RWPE1 (cell line): ENCODE measurements at regions not wholly inside any gene's neighbourhood (a gene's known extent, or its start where the extent isn't known, plus 50 kb on each side); places are given as distances from the start of the nearest gene placed in this dataset.

Experiments used
- CTCF ChIA-PET: fragments of 350-600 bp; sonication (Branson Sonifier 250); formaldehyde crosslinking; extraction: SDS; loops from one replicate; lab custom pipeline; 2021; lab: Yijun Ruan, JAX
- POLR2A ChIA-PET: fragments of 400-600 bp; formaldehyde crosslinking; extraction: SDS; loops from one replicate; lab custom pipeline; 2020; ENCODE audit warnings: antibody characterized with exemption; ENCODE audit not compliant: low non-redundant PET; lab: Yijun Ruan, JAX
- DNase-seq: peaks from one replicate; pipeline ENCODE4 v3.0.0; 2012; ENCODE audit warnings: low spot score
- H3K27ac ChIP-seq: fragments of 450-650 bp; 2 replicates; pipeline ENCODE4 v1.5.1; 2017
- TF ChIP-seq, protein P1 (sequence below): fragments of 450-650 bp; conservative IDR thresholded peaks from 2 replicates; pipeline ENCODE4 v1.5.1; 2017; ENCODE audit warnings: low read depth, mild to moderate bottlenecking

DNA sequence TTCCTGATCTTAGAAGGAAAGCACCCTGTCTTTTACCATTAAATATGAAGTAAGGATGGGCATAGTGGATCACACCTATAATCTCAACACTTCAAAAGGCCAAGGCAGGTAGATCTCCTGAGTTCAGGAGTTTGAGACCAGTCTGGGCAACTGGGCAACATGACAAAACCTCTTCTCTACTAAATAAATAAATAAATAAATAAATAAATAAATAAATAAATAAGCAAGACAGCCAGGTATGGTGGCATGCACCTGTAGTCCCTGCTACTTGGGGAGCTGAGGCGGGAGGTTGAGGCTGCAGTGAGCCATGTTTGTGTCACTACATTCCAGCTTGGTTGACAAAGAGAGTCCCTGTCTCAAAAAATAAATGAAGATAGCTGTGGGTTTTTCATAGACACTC, 313.1 kb downstream of the RPS24 start:
- TF ChIP-seq, protein P1, sequence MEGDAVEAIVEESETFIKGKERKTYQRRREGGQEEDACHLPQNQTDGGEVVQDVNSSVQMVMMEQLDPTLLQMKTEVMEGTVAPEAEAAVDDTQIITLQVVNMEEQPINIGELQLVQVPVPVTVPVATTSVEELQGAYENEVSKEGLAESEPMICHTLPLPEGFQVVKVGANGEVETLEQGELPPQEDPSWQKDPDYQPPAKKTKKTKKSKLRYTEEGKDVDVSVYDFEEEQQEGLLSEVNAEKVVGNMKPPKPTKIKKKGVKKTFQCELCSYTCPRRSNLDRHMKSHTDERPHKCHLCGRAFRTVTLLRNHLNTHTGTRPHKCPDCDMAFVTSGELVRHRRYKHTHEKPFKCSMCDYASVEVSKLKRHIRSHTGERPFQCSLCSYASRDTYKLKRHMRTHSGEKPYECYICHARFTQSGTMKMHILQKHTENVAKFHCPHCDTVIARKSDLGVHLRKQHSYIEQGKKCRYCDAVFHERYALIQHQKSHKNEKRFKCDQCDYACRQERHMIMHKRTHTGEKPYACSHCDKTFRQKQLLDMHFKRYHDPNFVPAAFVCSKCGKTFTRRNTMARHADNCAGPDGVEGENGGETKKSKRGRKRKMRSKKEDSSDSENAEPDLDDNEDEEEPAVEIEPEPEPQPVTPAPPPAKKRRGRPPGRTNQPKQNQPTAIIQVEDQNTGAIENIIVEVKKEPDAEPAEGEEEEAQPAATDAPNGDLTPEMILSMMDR: no peak
- no peak overlapping the region for H3K27ac ChIP-seq
- DNase-seq: no peak
- CTCF ChIA-PET: no interaction called here
- POLR2A ChIA-PET: no interaction called here

DNA sequence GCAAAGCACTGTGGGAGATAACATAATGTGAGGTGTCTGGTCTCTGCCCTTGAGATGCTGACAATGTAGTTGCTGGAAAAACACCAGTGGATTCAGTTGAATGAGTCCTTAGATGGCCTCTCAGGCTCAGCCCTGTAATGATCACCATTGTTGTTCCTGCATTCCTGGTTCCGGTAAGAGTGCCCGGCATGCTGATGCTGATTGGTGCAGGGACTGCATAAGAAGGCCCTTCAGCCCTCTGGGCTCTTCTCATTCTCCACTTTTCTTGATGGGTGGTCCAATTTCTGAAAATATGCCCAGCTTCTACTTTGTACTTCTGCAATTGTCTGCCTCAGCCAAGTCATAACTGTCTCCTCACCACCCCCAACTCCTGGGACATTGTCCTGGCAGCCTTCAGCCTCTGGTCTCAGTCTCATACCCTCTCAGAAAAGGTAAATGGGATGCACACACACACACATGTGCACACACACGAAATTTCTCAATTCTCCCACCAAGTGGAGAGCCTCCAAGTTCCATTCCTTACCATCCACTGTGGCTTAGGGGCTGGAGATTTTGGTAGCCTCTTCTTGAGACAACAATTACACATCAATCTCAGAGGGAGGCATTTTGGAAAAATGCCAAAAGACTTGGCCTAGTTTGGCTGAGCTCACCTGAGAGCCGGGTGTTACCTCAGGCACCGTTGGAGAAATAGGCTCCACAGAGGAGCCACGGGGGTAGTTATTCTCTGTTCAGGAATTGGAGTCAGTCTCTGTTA, 314.9 kb downstream of the RPS24 start:
- ChIA-PET CTCF (interaction anchor here (0.6 kb wide), 1 partner anchor 63 kb away, joined by 3 read pairs; no protein-coding TSS in a partner anchor), POLR2A (no interaction called here)
- no peak overlapping the region for H3K27ac ChIP-seq
- TF ChIP-seq, protein P1: no peak
- no peak for DNase-seq

DNA sequence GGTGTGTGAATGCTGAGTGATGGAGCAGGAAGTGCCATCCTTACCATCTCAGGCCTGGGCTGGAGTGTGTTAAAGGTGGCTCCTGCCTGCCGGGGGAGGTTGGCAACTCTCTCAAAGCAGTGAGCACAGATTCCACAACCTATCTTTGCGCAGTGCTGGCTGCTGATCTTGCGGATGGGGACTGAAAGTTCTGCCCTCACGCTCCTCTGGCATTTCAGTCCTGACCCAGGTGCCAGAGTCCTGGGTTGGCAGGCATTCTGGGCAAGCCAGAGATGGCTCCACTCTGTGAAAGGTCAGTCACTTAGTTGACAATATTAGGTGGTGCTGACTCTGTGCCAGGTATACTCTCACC, 315.5 kb downstream of the RPS24 start:
- no peak overlapping the region for H3K27ac ChIP-seq
- TF ChIP-seq, protein P1: no peak
- POLR2A ChIA-PET: no interaction called here
- CTCF ChIA-PET: no interaction called here
- no peak for DNase-seq

- H3K27ac ChIP-seq: no peak overlapping the region
- ChIA-PET POLR2A (no interaction called here), CTCF (interaction anchor here (0.6 kb wide), 1 partner anchor 342 kb away, joined by 3 read pairs; no protein-coding TSS in a partner anchor)
- no peak for DNase-seq
- TF ChIP-seq, protein P1: no peak
Observed at GRCh38 chr10:78349911-78350663, 316.4 kb downstream of the RPS24 start.

DNA sequence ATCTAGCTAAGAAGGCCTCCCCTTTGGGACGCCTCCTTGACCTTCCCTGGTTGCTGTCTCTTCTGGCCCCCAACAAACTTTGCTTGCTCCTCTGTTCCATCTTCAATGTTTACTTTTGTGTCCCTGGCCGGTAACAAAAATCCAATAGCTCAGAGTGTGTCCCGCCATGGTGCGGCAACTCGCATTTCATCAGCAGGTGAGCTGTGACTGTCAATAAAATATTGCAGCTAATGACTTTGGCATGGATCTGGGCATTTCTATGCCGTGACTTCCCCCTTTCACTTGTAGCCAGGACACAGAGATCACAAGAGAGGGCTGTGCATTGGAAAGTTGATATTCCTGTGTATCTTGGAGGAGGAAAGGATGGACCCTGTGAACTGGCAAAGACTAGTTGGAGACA, 317.6 kb downstream of the RPS24 start:
- ChIA-PET POLR2A (no interaction called here), CTCF (interaction anchor here (0.6 to 0.7 kb wide), 2 partner anchors 17 to 792 kb away, joined by 3 read pairs; no protein-coding TSS in a partner anchor)
- no peak for DNase-seq
- TF ChIP-seq, protein P1: no peak
- no peak overlapping the region for H3K27ac ChIP-seq

DNA sequence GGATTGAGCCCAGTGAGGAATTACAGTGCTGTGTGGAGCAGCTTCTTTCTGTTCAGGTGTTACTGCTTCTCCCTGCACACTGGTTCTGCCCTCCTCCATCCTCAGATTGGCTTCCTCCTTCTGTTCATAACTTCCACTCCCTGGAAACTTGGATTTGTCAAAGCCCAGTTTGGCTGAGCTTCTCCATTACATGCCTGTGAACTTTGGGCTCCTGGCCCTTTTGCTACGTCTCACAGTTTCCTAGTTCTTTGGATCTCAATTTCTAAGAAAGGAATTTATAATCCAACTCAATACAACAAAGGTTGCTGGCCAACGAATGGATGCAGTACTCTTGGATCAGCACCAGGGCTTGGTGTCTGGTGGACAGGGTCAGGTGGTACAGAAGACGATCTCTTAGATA, 318.1 kb downstream of the RPS24 start:
- ChIA-PET CTCF (interaction anchor here (0.6 to 0.7 kb wide), 2 partner anchors 17 to 792 kb away, joined by 3 read pairs; no protein-coding TSS in a partner anchor), POLR2A (no interaction called here)
- no peak for DNase-seq
- TF ChIP-seq, protein P1: no peak
- H3K27ac ChIP-seq: no peak overlapping the region
